GM19324 (cell line): ENCODE measurements at regions not wholly inside any gene's neighbourhood (a gene's known extent, or its start where the extent isn't known, plus 50 kb on each side); places are given as distances from the start of the nearest gene placed in this dataset.
"Not testable (repeated sequence)": the region's sequence is repeated elsewhere in the genome, so short reads cannot be mapped to it uniquely, and the experiment has no call there.

Experiments used
- ATAC-seq: cut with Tn5 transposase; IDR thresholded peaks from one replicate; pipeline ENCODE4 v1.9.1; 2021; ENCODE audit warnings: mild to moderate bottlenecking, moderate library complexity; ENCODE audit not compliant: unreplicated experiment, low FRiP score

DNA sequence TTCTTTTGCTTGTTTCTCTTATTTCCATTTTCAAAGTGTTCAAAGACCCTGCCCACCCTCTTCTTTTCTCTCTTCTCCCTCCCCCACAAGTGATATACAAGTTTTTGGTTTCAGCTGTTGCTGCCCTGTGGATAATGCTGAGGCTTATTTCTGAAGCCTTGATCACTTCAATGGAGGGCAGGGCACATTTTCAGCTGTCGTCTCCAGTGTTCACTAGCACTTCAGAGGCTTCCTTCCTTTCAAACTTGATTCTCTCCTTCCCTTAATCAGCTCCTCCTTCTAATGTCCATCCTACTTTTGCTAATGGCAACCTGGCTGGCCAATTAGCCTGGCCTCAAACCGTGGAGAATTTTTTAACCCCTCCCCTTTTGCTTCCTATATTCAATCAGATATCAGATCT, 435.7 kb upstream of the RUNX1 start:
- ATAC-seq, result no peak

DNA sequence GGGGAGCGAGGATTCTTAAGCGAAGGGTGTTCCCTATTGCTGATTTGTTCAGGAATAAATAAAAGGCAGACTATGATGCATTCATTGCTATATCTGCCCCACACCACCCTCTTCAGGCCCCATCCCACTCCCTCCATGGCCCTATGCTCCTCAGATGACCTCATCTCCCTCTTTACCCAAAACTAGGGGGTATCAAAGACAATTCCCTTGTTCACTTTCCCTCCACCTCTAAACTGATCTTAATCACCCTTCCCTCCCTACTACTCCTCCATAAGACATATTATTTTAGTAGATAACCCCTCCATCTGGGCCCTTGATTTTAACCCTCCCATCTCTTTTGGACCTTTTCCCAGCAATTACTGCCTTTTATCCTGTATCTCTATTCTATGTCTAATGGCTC, 434.9 kb upstream of the RUNX1 start:
- ATAC-seq, result no peak

DNA sequence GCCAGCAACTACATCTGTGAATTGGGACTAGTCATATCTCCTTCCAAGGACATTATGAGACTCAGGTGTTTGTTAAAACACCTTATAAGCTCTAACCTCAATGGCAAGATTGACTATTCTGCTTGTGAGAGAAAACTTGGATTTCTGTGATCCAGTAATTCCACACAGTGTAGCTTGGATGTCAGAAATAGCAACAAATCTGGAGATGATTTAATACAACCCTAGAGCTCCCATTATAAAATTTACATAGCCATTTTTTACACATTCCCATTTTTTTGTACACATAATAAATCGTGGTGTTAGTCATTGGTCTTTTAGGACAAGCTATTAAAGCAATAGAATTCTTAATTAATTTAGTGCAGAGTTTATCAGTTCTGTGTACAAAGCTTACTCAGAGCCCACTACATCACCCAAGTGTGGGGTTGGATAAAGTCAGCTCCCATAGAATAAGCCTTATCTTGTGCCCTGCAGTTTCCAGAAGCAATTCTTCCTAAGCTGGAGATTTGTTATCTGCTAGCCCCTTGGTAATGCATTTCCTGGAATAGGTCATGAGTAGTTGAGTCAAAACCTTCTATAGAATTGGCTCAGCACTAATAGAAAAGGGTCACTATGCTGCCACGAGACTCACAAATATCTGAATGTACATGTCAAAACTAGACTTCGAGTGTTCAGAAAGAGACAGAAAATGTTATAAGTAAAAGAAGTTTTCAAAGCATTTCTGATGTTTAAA, 434.0 kb upstream of the RUNX1 start:
- ATAC-seq, result no peak

DNA sequence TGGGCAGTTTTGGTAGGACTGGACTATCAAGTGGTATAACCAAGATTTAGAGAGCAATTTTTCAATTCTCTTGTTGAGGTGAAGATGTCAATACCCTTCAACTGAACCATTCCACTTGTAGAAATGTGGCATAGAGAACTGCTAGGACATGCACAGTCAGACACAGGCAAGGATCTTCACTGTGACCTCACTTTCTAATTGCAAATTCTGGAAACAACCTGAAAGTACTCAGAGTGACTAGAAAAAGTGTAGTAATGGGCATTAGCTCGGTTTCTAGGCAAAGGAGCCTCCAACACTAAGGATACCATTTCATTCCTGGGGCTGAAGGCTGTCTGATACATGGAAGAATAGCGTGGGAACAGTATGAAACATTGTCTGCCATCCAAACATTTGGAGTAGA, 433.0 kb upstream of the RUNX1 start:
- ATAC-seq, result no peak

DNA sequence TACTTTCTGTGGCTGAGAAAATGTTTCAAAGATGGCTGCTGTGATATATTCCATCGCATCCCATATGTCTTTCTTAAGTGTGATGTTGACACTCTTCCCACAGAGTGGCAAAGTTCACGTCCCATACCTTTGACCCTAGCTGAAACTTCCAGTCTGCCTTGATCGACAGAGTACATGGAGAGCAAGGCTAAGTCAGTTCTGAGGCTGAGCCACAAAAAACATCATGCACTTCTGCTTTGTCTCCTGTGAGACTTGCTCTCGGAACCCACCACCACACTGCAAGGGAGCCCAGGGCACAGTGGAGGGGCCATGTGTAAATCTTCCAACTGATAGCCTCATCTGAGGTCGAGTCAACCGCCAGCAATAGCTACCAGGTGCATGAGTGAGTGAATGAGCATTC, 431.9 kb upstream of the RUNX1 start:
- ATAC-seq, result no peak

DNA sequence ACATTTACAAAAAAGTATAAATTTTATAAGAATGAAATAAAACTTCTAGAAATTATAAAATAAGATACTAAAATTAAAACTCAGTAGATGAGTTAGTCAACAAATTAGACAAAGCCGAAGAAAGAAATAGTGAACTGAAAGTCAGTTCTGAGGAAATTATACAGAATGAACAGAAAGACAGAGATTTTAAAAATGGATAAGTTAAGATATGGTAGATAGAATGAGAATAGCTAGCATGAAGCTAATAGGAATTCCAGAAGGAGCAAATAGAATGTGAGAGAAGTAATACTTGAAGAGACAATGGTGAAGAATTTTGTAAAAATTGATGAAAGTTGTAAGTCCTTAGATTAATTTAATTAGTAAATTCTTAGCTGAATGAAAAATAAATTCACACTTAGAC, 430.4 kb upstream of the RUNX1 start:
- no peak for ATAC-seq

DNA sequence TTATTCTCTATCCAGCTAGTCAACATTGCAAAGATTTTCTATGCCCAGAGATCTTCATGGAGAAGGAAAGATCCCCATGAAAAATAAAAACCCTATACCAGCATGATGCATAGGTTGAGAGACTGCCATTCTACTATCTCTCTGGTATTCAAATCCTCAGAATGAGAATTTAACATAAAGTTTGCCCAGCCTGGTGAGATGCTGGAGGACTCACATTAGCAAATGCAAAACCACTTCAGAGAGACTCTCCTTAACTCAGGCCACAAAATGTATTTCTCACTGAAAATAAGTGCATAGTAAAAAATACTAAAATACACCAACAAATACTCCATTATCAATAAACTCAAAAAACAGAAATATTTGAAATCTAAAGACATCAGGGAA, 430.0 kb upstream of the RUNX1 start:
- ATAC-seq, result no peak

DNA sequence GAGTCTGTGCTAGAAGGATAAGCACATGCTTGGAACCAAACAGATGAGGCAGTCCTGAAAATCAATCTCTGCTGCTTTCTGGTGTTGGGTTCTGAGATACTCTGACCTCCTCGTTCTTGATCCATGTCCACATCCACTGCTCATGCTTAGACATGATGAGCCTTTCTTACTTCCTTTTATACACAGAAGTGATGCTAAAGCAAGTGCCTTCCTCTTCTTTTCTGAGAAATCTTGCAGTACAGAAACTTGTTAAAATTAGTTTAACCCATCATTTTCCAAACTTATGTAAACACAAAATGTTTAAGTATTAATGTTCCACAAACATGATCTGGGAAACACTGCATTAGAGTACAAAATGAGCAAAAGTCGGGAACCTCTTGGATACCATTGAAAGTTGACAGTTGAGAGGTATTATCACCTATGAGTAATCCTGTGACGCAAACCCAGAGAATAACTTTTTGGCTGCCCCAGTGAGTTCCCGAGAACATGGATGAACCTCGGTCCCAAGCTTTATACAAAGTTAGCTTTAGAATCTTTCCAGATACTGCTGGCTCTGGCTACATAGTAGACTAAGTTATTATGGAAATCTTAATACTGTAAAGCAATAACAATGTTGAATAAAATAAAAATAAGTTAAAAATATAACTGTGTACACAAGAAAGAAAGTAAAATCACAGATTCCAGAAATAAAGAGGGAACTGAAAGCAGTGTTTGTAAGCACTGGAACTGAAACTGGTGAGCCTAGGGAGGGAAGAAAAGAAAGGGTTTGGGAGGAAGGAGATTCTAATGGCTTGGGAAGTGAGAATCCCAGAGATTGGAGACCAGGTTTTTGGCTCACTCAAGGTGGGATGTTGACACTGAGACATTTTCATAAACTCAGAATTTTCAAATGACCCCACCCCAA, 429.3 kb upstream of the RUNX1 start:
- no peak for ATAC-seq

DNA sequence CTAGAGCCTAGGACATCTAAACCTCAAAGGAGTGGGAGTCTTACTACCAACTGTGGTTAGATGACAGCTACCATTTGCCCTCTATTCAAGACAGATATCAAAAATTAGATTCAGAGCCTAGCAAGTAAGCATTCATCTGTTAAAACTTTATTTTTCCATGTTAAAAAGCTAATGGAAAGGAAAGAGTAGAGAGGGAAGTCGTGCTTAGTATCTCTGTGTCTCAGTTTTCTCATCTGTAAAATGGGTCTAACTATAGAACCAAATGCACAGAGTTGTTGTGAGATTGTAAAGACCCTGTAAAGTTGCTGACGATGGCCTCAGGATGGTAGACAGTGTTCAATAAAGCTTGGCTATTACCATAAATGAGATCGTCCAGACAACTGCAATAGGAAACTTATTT, 428.5 kb upstream of the RUNX1 start:
- ATAC-seq, result no peak

DNA sequence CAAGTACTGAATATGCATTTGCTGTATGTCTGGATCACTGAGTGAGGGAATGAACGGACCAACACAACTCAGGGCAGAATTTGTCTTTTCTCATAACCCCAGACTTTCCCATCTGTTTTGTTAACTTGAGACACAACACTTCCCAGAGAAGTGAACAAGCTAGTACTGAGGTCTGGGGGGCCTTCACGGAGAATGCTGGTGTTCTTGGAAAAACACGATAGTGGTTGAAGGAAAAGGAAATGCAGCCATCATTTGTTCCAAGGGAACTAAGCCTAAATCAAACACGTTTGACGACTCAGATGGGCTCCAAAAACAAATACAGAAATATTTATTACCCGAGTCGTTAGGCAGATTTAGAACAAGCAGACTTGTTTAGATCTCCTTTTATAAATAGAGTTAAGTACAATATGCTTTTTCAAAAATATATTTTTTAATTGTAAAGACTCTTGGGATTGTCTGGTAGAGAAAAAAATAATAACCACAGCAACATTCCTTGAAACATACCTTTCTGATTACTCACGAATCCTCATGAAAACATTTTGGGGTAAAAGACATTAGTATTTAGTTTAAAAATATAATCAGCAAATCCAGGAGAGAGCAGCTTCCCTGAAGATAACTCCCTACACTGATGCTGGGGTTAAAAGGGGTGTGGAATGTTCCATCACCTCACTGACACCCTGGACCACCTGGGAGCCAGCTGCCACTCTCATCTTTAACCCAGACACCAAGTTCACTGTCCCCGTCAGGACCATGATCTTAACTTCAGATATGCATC, 427.7 kb upstream of the RUNX1 start:
- no peak for ATAC-seq

DNA sequence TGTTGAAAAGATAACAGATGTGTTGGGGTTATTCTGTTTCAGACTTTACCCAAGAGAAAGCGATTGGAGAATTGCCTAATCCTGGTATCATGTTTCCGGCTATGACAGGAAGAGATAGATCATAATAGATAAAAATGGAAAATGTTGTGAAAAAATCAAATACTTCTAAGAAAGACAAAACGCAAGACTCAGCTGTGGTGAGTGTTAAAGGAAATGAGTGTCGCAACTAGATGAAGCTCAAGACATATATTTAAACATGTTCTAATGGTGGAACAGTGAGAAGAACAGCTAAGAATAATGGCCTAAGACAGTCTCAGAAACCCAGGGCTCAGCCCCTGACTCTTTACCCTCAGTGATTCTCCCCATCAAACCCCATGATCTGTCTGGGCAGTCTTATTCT, 426.7 kb upstream of the RUNX1 start:
- ATAC-seq, result no peak

DNA sequence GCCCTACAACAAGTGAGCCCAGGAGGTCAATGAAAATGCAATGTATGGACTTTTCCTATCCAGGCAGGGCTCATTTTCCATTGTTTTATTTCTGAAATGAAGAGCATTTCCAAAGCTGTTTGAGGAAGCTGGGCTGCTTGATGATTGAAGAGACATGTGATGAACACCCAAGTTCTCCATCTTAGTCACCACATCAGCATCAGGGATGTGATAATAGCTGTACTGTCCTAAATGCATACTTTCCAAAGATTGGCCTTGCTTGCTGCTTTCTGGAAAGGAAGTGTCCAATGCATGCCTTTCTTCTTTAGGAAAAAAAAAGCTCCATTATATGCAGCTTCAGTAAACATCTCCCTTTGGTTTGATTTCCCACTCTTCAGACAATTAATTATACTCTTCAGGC, 425.9 kb upstream of the RUNX1 start:
- ATAC-seq, result no peak

DNA sequence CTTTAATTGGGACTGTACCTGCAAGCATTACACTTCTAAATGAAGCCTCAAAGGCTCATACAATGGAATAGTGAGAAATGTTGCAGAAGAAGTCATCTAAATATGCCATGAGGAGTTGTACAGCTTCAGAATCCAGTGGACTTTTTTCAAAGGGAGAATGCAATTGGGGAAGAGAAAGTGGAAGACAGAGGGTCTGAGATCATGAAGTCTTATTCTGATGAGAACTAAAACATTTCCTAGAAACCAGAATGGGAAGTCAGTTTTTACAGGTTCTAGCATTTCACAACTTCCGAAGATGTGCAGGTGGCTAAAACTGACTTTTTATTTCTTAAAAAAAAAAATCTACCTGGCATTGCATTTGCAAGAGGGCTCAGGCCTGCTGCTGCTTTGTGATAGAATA, 424.4 kb upstream of the RUNX1 start:
- ATAC-seq, result no peak

DNA sequence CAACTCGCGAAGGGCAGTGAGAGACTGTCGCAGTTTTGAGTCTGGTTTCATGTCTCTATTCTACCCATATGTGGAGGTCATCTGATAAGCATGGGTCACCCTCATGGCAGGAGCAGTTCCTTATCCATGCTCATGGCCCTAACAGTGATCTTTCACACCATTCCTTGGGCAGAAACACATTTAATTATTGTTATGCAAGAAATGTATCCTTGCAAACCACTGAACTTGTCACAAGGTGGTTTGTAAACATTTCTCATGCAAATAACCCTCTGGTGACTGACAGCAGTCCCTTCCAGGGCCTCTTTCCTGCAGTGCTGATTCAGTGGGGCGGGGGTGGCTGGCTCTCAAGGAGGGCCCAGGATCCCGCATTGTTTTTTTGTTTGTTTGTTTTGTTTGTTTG, 421.4 kb upstream of the RUNX1 start:
- no peak for ATAC-seq

DNA sequence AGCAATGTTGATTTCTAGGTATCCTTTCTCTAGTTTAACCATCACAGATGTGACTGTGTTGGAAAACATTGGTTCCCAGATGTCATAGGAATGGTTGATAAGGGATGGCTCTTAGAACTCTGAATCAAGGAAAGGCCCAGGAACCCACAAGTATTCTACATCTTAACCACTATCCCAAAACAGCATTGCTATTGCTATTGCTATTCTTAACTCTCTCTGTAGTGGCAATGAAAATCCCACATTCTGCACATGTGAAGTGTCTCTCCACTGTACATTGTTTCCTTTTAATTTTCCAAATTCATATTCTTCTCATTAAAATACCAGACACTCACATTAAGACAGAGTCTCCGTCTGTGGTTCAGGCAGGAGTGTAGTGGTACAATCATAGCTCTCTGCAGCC, 420.4 kb upstream of the RUNX1 start:
- ATAC-seq, result no peak

DNA sequence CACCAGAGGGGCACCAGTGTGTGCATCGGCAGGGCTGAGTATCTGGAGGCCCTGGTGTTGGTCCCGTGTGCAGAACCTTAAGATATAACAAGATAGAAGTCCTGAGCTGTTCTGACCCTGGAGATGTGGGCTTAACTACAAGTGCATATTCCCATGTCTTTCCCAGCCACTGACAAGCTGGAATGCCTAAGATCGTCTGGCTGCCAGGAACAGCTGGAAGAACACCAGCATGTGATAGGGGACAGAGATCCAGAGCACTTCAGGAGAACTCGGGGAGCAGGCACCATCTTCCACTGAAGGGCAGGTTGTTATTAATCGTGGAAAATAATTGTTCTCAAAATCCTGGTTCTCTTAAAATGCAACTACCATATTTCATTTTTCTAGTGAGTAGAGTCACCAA, 419.9 kb upstream of the RUNX1 start:
- ATAC-seq, result no peak

DNA sequence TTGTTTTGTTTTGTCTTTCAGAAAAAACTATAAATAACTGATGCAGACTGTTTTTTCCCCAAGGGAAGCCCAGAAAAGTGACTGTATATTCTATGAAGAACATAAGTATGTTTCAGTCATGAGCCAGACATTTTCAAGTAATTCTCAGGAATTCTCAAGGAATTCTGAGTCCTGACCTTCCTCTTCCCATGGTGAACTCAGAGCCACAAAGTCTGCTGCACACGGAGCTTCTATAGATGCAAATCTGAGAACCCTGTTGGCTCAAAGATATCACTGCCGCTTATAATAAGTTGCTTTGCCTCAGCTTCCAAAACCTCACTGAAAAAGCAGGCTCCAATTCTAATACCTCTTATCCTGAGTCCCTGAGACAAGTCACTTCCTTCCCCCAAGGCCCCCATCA, 418.5 kb upstream of the RUNX1 start:
- ATAC-seq, result no peak

DNA sequence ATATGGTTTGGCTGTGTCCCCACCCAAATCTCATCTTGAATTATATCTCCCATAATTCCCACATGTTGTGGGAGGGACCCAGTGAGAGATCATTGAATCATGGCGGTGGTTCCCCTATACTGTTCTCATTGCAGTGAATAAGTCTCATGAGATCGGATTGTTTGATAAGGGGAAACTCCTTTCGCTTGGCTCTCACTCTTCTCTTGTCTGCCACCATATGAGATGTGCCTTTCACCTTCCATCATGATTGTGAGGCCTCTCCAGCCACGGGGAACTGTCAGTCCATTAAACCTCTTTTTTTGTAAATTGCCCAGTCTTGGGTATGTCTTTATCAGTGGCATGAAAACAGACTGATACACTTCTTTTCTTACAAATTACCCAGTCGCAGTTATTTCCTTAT, 417.6 kb upstream of the RUNX1 start:
- ATAC-seq, result not testable (repeated sequence)

DNA sequence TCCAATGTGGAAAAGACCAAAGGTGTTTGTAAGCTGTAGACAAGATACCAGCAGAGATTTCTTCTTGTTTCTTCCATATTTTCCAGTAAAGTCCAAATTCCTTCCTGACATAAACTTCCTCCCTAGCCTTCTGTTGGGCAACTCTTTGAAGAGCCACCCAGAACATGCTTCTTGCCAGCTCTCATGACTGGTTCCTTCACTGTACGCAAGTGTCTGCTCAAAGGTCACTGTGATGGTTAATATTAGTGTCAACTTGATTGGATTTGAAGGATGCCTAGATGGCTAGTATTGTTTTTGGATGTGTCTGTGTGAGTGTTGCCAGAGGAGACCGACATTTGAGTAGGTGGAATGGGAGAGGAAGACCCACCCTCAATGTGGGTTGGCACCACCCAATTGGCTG, 416.6 kb upstream of the RUNX1 start:
- ATAC-seq, result no peak

DNA sequence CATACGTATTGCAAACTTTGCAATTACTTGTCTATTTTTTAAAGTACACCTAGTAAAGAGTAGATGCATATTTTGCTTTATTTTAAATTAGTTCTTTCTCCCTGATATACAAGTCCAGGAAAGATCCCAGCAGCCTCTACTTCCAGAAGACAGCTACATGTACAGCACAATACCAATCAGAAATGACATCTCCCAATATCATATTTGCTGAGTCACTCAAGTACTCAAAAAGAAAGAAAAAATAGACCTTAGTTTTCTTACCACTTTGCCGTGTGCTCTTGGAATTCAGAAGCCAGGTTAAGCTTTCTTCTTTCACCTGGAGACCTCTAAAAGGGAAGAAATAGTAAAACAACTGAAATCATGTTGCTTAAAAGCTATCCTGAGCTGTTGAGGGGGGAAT, 412.6 kb upstream of the RUNX1 start:
- no peak for ATAC-seq

DNA sequence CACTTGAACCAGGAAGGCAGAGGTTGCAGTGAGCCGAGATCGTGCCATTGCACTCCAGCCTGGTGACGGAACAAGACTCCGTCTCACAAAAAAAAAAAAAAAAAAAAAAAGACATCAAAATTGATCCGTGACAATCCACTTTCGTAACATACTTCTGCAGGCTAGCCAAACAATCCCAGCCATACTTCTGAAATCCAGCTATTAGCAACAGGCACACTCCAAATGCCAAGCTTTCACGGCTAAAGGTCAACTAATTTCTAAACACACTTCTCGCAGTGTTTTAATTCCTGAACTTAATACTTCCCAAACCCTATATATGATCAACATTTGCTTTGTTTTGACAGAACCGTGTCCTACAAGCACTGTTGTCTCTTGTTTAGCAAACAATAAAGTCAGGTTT, 411.3 kb upstream of the RUNX1 start:
- ATAC-seq, result no peak
